OCI-LY3 (cell line): ENCODE measurements at regions not wholly inside any gene's neighbourhood (a gene's known extent, or its start where the extent isn't known, plus 50 kb on each side); places are given as distances from the start of the nearest gene placed in this dataset.

ENCODE experiments used
- H2AFZ ChIP-seq: fragments of 200-600, 300-600 bp; shearing (Covaris generic); 2 replicates; pipeline ENCODE4 v1.6.0; 2014; ENCODE audit warnings: antibody characterized with exemption, low read depth, low read length
- H3K27ac ChIP-seq: fragments of 200-600, 300-600 bp; sonication (generic); 2 replicates; pipeline ENCODE4 v1.5.1; 2014; ENCODE audit warnings: mild to moderate bottlenecking, low read length, moderate library complexity, mixed read lengths
- H3K27me3 ChIP-seq: fragments of 200-600, 300-600 bp; sonication (generic); 2 replicates; pipeline ENCODE4 v1.6.1; 2014; ENCODE audit warnings: low read depth, low read length, mixed read lengths
- H3K36me3 ChIP-seq: fragments of 200-600, 300-600 bp; sonication (generic); replicated peaks from 2 replicates; pipeline ENCODE3; 2014; ENCODE audit warnings: low read depth, low read length, mixed read lengths
- H3K4me1 ChIP-seq: fragments of 300-600, 200-600 bp; sonication (generic); 2 replicates; pipeline ENCODE4 v1.6.1; 2014; ENCODE audit warnings: low read length, mixed read lengths
- H3K4me2 ChIP-seq: fragments of 200-600, 300-600 bp; sonication (generic); 2 replicates; pipeline ENCODE4 v1.6.1; 2014; ENCODE audit warnings: low read length, mixed read lengths
- H3K4me3 ChIP-seq: fragments of 300-600, 200-600 bp; sonication (generic); 2 replicates; pipeline ENCODE4 v1.5.1; 2014; ENCODE audit warnings: antibody characterized with exemption, mild to moderate bottlenecking, low read length, moderate library complexity
- H3K79me2 ChIP-seq: fragments of 300-600, 200-600 bp; shearing (Covaris generic); 2 replicates; pipeline ENCODE4 v1.6.1; 2014; ENCODE audit warnings: mild to moderate bottlenecking, low read length, mixed read lengths
- H3K9ac ChIP-seq: fragments of 300-600, 200-600 bp; shearing (Covaris generic); 2 replicates; pipeline ENCODE4 v1.6.0; 2014; ENCODE audit warnings: mild to moderate bottlenecking, low read length, moderate library complexity
- H3K9me3 ChIP-seq: fragments of 200-600, 300-600 bp; shearing (Covaris generic); 2 replicates; pipeline ENCODE4 v1.6.1; 2014; ENCODE audit warnings: low read length, mixed read lengths; ENCODE audit not compliant: insufficient read depth
- H4K20me1 ChIP-seq: fragments of 200-600, 300-600 bp; sonication (generic); 2 replicates; pipeline ENCODE4 v1.6.1; 2016; ENCODE audit warnings: low read length, mixed read lengths; ENCODE audit not compliant: insufficient read depth
- EZH2phosphoT487 ChIP-seq: fragments of 200-600 bp; shearing (Covaris generic); IDR thresholded peaks from 2 replicates; pipeline ENCODE4 v1.6.1; 2018; ENCODE audit warnings: antibody characterized with exemption, mixed run types, low read depth
- TF ChIP-seq, protein P1 (sequence below): fragments of 200-600, 300-600 bp; sonication (generic); IDR thresholded peaks from 2 replicates; pipeline ENCODE4 v1.5.1; 2014; ENCODE audit warnings: antibody characterized with exemption, low read length, low read depth

DNA sequence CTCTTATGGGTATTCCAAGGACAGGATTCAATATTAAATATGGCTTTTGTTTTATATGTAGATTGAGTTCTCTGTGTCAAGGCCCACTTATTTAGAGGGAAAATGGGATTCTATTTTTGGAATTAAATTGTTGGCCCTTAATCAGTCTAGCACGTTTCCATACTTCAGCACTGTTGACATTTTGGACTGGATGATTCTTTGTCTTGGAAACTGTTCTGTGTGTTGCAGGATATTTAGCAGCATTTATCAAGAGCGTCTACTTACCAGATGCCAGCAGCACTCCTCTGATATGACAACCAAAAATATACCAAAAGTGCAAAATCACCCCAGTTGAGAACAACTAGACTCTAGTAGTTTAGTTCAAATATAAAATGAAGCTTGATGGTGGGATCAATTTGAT lies 1027.0 kb upstream of the COX7C start:
- H4K20me1 ChIP-seq = no peaks in the 10 kb centered on the region
- no peaks in the 10 kb centered on the region for H3K79me2 ChIP-seq
- H3K36me3 ChIP-seq = no peaks in the 10 kb centered on the region
- H3K4me1 ChIP-seq = no peaks in the 10 kb centered on the region
- H2AFZ ChIP-seq = no peak overlapping the region
- H3K9ac ChIP-seq = no peak overlapping the region
- H3K27ac ChIP-seq = no peak overlapping the region
- no peak overlapping the region for H3K4me2 ChIP-seq
- H3K9me3 ChIP-seq = no peaks in the 10 kb centered on the region
- TF ChIP-seq, protein P1, sequence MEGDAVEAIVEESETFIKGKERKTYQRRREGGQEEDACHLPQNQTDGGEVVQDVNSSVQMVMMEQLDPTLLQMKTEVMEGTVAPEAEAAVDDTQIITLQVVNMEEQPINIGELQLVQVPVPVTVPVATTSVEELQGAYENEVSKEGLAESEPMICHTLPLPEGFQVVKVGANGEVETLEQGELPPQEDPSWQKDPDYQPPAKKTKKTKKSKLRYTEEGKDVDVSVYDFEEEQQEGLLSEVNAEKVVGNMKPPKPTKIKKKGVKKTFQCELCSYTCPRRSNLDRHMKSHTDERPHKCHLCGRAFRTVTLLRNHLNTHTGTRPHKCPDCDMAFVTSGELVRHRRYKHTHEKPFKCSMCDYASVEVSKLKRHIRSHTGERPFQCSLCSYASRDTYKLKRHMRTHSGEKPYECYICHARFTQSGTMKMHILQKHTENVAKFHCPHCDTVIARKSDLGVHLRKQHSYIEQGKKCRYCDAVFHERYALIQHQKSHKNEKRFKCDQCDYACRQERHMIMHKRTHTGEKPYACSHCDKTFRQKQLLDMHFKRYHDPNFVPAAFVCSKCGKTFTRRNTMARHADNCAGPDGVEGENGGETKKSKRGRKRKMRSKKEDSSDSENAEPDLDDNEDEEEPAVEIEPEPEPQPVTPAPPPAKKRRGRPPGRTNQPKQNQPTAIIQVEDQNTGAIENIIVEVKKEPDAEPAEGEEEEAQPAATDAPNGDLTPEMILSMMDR = no peak
- no peak for TF ChIP-seq EZH2phosphoT487
- no peak overlapping the region for H3K4me3 ChIP-seq
- H3K27me3 ChIP-seq = no peaks in the 10 kb centered on the region

DNA sequence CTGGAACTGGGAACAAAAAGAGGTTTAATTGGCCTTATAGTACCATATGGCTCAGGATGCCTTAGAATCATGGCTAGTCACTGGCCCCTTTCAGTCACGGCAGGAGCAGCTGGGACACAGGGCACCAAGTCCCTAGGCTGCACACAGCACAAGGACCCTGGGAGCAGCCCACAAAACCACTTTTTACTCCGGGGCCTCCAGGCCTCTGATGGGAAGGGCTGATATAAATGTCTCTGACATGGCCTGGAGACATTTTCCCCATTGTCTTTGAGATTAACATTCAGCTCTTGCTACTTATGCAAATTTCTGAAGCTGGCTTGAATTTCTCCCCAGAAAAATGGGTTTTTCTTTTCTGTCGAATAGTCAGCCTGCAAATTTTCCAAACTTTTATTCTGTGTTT lies 1026.4 kb upstream of the COX7C start:
- TF ChIP-seq, protein P1 = no peak
- TF ChIP-seq EZH2phosphoT487 = no peak
- Histone ChIP-seq H2AFZ (no peak overlapping the region), H3K4me1 (no peaks in the 10 kb centered on the region), H3K27ac (no peak overlapping the region), H3K79me2 (no peaks in the 10 kb centered on the region), H3K4me3 (no peak overlapping the region), H4K20me1 (no peaks in the 10 kb centered on the region), H3K36me3 (no peaks in the 10 kb centered on the region), H3K4me2 (no peak overlapping the region), H3K9me3 (no peaks in the 10 kb centered on the region), H3K9ac (no peak overlapping the region), H3K27me3 (no peaks in the 10 kb centered on the region)

DNA sequence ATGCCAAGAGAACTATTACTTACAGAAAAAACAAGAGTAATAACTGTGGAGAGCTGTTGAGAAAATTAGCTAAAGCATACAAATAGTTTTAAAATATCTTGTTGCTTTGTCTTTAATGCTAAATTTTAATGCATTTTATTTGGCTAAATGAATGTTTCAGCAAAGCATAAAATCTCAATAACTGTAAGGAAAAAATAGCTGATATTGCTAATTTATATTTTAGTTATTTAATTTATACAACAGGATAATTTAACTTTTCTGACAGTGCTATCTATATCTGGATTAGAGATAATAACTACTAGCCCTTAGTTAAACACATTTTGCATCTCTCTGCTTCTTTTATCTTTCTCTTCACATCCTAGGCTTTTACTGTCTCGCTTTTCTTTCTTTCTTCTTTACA lies 1014.9 kb upstream of the COX7C start:
- H3K9me3 ChIP-seq = no peaks in the 10 kb centered on the region
- H4K20me1 ChIP-seq = no peaks in the 10 kb centered on the region
- H3K79me2 ChIP-seq = no peaks in the 10 kb centered on the region
- no peak overlapping the region for H3K9ac ChIP-seq
- no peaks in the 10 kb centered on the region for H3K27me3 ChIP-seq
- H2AFZ ChIP-seq = no peak overlapping the region
- no peak overlapping the region for H3K4me3 ChIP-seq
- H3K4me2 ChIP-seq = no peak overlapping the region
- no peaks in the 10 kb centered on the region for H3K4me1 ChIP-seq
- TF ChIP-seq EZH2phosphoT487 = no peak
- TF ChIP-seq, protein P1 = no peak
- H3K27ac ChIP-seq = no peak overlapping the region
- no peaks in the 10 kb centered on the region for H3K36me3 ChIP-seq

DNA sequence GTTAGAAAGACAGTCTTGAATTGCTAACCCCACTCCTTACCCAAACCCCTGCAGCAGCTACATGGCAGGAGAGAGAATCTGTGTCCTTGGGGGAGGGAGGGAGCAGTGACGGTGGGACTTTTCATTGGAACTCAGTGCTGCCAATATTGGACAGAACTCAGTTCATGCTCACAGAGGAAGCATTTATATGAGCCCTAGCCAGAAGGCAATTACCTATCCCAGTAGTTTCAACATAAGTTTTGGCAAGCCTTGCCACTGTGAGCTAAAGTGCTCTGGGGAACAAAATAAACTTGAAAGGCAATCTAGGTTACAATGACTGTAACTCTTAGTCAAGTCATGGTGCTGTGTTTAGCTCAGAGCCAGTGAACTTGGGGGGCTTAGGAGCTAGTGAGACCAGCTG lies 1013.4 kb upstream of the COX7C start:
- Histone ChIP-seq H3K4me2 (no peak overlapping the region), H2AFZ (no peak overlapping the region)
- no peak for TF ChIP-seq EZH2phosphoT487
- TF ChIP-seq, protein P1 = no peak

More for the DNA sequence above, 1013.4 kb upstream of the COX7C start:
- no peaks in the 10 kb centered on the region for H3K9me3 ChIP-seq
- H3K9ac ChIP-seq = no peak overlapping the region
- no peaks in the 10 kb centered on the region for H3K79me2 ChIP-seq
- H4K20me1 ChIP-seq = no peaks in the 10 kb centered on the region
- no peak overlapping the region for H3K4me3 ChIP-seq
- H3K27me3 ChIP-seq = no peaks in the 10 kb centered on the region
- no peak overlapping the region for H3K27ac ChIP-seq
- no peaks in the 10 kb centered on the region for H3K4me1 ChIP-seq
- H3K36me3 ChIP-seq = no peaks in the 10 kb centered on the region
